ENCODE measurements at regions not wholly inside any gene's neighbourhood (a gene's known extent, or its start where the extent isn't known, plus 50 kb on each side); places are given as distances from the start of the nearest gene placed in this dataset.

- peaks cover 39% of the 10 kb centered on the region for H3K4me1 Mint-ChIP-seq
- no peaks in the 10 kb centered on the region for H3K36me3 Mint-ChIP-seq (ENCODE audit: low read depth)
- no peak for DNase-seq
- ATAC-seq = no peak
- ChIA-PET POLR2A (no interaction called here), CTCF (interaction anchor here (0.6 to 0.7 kb wide), 2 partner anchors 28 to 213 kb away, joined by 3 to 4 read pairs; no protein-coding TSS in a partner anchor)
- no peaks in the 10 kb centered on the region for H3K9me3 Mint-ChIP-seq (ENCODE audit: low read depth)
- no peak overlapping the region for H3K27ac Mint-ChIP-seq
- H3K4me3 Mint-ChIP-seq = no peak overlapping the region
- intact Hi-C loops (cut with DNase I, micrococcal nuclease) = no loop called here
- H3K27me3 Mint-ChIP-seq = no peaks in the 10 kb centered on the region
Observed at GRCh38 chr7:76149847-76150691, 51.6 kb upstream of the SRRM3 start.
